Naive thymus-derived CD4-positive, alpha-beta T cell (primary cell): ENCODE measurements at regions not wholly inside any gene's neighbourhood (a gene's known extent, or its start where the extent isn't known, plus 50 kb on each side); places are given as distances from the start of the nearest gene placed in this dataset.

Source experiments
- ATAC-seq: fragments of 150-1000 bp; cut with Tn5 transposase; 2 replicates; pipeline ENCODE4 v1.10.0; 2021; ENCODE audit warnings: mild to moderate bottlenecking, moderate library complexity
- CTCF ChIA-PET: fragments of 350-600 bp; sonication (Branson Sonifier 250); formaldehyde crosslinking; loops from one replicate; lab custom pipeline; 2021; ENCODE audit warnings: antibody characterized with exemption; lab: Charles Lee
- POLR2A ChIA-PET: fragments of 350-600 bp; sonication (Branson Sonifier 250); formaldehyde crosslinking; loops from one replicate; lab custom pipeline; 2021; ENCODE audit warnings: antibody characterized with exemption, inconsistent platforms; lab: Charles Lee
- DNase-seq, 9 donors: peaks; one replicate each; pipeline versions ENCODE4 v3.0.0 to v3.0.0-alpha.2; 2020 to 2022; ENCODE audit warnings: mixed read lengths in 1 of 9
- H3K27ac ChIP-seq: one replicate; pipeline ENCODE4 v1.7.0; 2013; ENCODE audit warnings: mild to moderate bottlenecking, low read depth, low read length, moderate library complexity
- H3K27me3 ChIP-seq, 2 donors: one replicate each; pipeline ENCODE4 v1.7.0; 2013; ENCODE audit warnings: low read length in 2 of 2, mild to moderate bottlenecking in 2 of 2, moderate library complexity in 2 of 2; ENCODE audit not compliant: control insufficient read depth in 2 of 2, insufficient read depth in 2 of 2
- H3K36me3 ChIP-seq, 3 experiments: 1 replicate in 2 of 3; 2 replicates in 1 of 3; pipeline ENCODE4 v1.7.0; 2013; ENCODE audit warnings: low read length in 3 of 3, mild to moderate bottlenecking in 3 of 3, moderate library complexity in 1 of 3; ENCODE audit not compliant: insufficient read depth in 3 of 3, control insufficient read depth in 2 of 3
- H3K4me1 ChIP-seq, 2 donors: one replicate each; pipeline ENCODE4 v1.7.0; 2013; ENCODE audit warnings: low read length in 2 of 2, mild to moderate bottlenecking in 2 of 2, moderate library complexity in 1 of 2; ENCODE audit not compliant: control insufficient read depth in 2 of 2, insufficient read depth in 2 of 2
- H3K4me3 ChIP-seq: 2 replicates; pipeline ENCODE4 v1.7.0; 2013; ENCODE audit warnings: mild to moderate bottlenecking, low read length
- H3K9me3 ChIP-seq, 3 experiments: 1 replicate in 2 of 3; 2 replicates in 1 of 3; pipeline ENCODE4 v1.7.0; 2013; ENCODE audit warnings: low read length in 3 of 3; ENCODE audit not compliant: control insufficient read depth in 2 of 3
- H3K27ac Mint-ChIP-seq, 9 donors: one replicate each; pipeline ENCODE4 v1.8.0; 2020 to 2022; ENCODE audit warnings: mixed read lengths in 9 of 9, mild to moderate bottlenecking in 8 of 9, moderate library complexity in 5 of 9, inconsistent platforms in 2 of 9
- H3K27me3 Mint-ChIP-seq, 5 donors: one replicate each; pipeline ENCODE4 v1.8.0; 2021 to 2022; ENCODE audit warnings: mixed read lengths in 5 of 5, mild to moderate bottlenecking in 1 of 5
- H3K36me3 Mint-ChIP-seq, 5 donors: one replicate each; pipeline ENCODE4 v1.8.0; 2020 to 2022; ENCODE audit warnings: mixed read lengths in 5 of 5, mild to moderate bottlenecking in 3 of 5, inconsistent platforms in 1 of 5
- H3K4me1 Mint-ChIP-seq, 7 donors: one replicate each; pipeline ENCODE4 v1.8.0; 2020 to 2022; ENCODE audit warnings: mixed read lengths in 7 of 7, mild to moderate bottlenecking in 3 of 7, inconsistent platforms in 1 of 7
- H3K4me3 Mint-ChIP-seq, 10 donors: one replicate each; pipeline ENCODE4 v1.8.0; 2020 to 2022; ENCODE audit warnings: mild to moderate bottlenecking in 10 of 10, mixed read lengths in 10 of 10, moderate library complexity in 6 of 10, inconsistent platforms in 2 of 10
- H3K9me3 Mint-ChIP-seq, 11 donors: one replicate each; pipeline ENCODE4 v1.8.0; 2020 to 2022; ENCODE audit warnings: mixed read lengths in 11 of 11, mild to moderate bottlenecking in 4 of 11, inconsistent platforms in 1 of 11, moderate library complexity in 1 of 11
- intact Hi-C, 2 donors: fragments of 100-400 bp; cut with micrococcal nuclease; formaldehyde crosslinking; loops; one replicate each; pipeline ENCODE4 v1.15.1; 2023

DNA sequence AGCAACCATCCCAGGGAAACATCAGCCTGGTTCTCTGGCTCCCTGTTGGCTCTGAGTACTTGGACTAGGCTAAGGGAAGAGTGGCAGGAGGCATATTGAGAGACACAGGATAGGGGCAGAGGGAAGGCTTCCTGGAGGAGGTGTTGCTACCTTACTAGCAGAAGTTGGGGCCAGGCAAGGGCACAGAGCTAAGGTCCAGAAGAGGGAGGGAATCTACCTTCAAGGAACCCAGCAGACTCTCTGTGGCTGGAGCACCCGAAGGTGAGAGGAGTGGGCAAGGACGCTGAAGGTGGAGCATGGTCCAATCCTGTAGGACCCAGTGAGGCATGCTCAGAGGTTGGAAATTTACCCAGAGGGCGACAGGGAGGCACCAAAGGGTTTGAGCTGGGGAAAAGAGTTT lies 191.9 kb downstream of the TFAP2C start:
- Mint-ChIP-seq H3K27me3 (peaks cover 3 to 43% (median 37%) of the 10 kb centered on the region in 5 donors), H3K9me3 (peaks cover 0 to 21% (median 4%) of the 10 kb centered on the region in 11 donors), H3K27ac (no peak overlapping the region), H3K4me3 (no peak overlapping the region), H3K4me1 (no peaks in the 10 kb centered on the region), H3K36me3 (peaks cover 0 to 9% (median 3%) of the 10 kb centered on the region in 5 donors)
- H3K27ac ChIP-seq, result no peak overlapping the region
- no peaks in the 10 kb centered on the region for H3K4me1 ChIP-seq
- H3K9me3 ChIP-seq, result no peaks in the 10 kb centered on the region
- ChIA-PET POLR2A (no interaction called here), CTCF (no interaction called here)
- ATAC-seq (no peak), DNase-seq (no peak)
- no peaks in the 10 kb centered on the region for H3K36me3 ChIP-seq
- intact Hi-C loops, result no loop called here
- H3K27me3 ChIP-seq, result no peaks in the 10 kb centered on the region
- no peak overlapping the region for H3K4me3 ChIP-seq

DNA sequence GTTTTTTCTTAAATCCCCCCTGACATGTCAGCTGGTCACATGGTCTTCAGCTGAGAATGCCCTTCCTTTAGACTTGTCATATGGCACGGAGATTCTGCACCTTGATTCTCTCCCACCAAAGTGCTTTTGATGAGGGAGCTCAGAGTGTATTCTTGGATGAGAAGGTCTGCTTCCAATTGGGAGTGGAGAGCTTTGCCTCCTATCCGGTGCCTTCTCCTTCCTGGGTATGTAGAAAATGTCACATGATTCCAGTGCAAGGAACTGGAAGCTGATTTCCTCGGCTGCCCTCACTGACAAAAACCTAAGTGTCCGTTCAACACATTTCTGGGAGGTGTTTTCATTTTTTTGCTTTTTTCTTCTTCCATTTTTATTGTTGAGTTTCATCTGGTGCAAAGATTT lies 197.2 kb downstream of the TFAP2C start:
- DNase-seq (no peak), ATAC-seq (no peak)
- intact Hi-C loops, result no loop called here
- H3K27ac ChIP-seq, result no peak overlapping the region
- Mint-ChIP-seq H3K4me1 (peaks cover 0 to 6% (median 0%) of the 10 kb centered on the region in 7 donors), H3K4me3 (no peak overlapping the region), H3K27me3 (peaks cover 16 to 61% (median 41%) of the 10 kb centered on the region in 5 donors), H3K27ac (no peak overlapping the region), H3K9me3 (peaks cover 0 to 11% (median 1%) of the 10 kb centered on the region in 11 donors), H3K36me3 (peaks cover 0 to 3% (median 0%) of the 10 kb centered on the region in 5 donors)
- no peak overlapping the region for H3K4me3 ChIP-seq
- H3K4me1 ChIP-seq, result no peaks in the 10 kb centered on the region
- peaks cover 0 to 5% (median 0%) of the 10 kb centered on the region in 3 experiments for H3K9me3 ChIP-seq
- POLR2A ChIA-PET, result no interaction called here
- no peaks in the 10 kb centered on the region for H3K36me3 ChIP-seq
- H3K27me3 ChIP-seq, result no peaks in the 10 kb centered on the region
- CTCF ChIA-PET, result no interaction called here

DNA sequence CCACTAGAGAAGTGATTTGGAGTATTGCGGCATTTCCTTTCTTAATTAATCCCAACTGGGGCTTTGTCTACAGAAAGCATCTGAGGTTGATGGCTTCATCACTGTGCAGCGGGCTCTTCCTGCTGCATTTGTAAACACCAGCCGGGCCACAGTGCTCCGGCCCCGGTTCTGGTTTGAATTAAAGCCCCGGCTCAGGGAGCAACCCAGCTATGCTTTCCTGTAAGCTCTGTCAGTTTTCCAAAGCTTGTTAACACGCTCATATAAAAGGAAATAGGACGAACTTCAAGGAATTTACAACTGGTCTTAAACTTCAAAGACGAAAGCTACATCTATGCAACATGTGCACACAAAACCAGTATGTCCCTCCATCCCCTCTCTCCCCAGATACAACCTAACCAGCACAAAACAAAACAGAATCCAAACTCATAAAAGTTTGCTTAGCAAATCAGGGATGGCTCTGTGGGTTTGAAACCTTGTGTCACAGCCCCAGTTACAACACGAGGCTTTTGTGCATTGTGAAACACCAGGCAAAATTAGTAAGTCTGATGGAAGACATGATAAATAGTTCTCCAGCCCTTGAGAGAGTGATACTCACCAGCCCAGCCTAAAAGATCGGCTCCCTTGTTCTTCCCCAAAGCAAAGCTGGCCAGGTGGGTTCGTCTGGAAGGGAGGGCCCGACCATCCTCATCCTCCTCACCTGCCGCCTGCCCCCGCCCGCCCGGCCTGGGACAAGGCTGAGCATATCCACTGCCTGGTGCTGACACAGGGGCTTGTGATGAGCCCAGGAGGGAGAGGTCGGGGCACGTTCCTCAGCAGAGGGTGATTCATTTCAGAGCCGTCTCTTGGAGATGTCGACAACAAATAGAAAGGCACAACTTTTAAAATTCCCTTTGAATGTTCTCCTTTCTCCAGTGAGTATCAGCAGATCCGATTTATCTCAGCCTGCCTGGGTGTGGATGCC lies 197.9 kb downstream of the TFAP2C start:
- Histone ChIP-seq H3K27me3 (no peaks in the 10 kb centered on the region), H3K36me3 (no peaks in the 10 kb centered on the region), H3K9me3 (peaks cover 0 to 5% (median 0%) of the 10 kb centered on the region in 3 experiments), H3K4me1 (no peaks in the 10 kb centered on the region), H3K4me3 (no peak overlapping the region), H3K27ac (no peak overlapping the region)
- Mint-ChIP-seq H3K9me3 (peaks cover 0 to 11% (median 0%) of the 10 kb centered on the region in 11 donors), H3K27ac (no peak overlapping the region), H3K4me1 (peaks cover 0 to 6% (median 0%) of the 10 kb centered on the region in 7 donors), H3K36me3 (peaks cover 0 to 3% (median 0%) of the 10 kb centered on the region in 5 donors), H3K27me3 (peaks cover 16 to 61% (median 41%) of the 10 kb centered on the region in 5 donors), H3K4me3 (no peak overlapping the region)
- ATAC-seq, result no peak
- no peak for DNase-seq
- CTCF ChIA-PET, result no interaction called here
- intact Hi-C loops, result no loop called here
- POLR2A ChIA-PET, result no interaction called here

DNA sequence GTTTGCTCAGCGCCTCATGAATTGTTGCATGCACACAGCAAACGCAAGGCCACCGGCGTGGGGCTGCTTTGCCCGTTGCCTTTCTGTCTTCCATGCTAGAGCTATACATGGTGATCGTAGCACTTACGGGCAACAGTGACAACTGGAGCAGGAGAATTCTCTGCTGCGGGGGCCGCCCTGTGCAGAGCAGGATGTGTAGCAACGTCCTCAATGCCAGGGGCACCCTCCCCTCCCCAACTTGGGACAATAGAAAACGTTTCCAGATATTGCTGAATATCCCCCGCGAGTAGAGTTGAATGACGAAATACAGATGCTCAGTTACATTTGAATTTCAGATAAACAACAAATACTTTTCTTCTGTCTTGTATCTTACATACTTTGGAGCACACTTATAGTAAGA lies 198.7 kb downstream of the TFAP2C start:
- H3K9me3 ChIP-seq, result peaks cover 0 to 5% (median 0%) of the 10 kb centered on the region in 3 experiments
- H3K4me3 ChIP-seq, result no peak overlapping the region
- H3K27ac ChIP-seq, result no peak overlapping the region
- no peak overlapping the region for H3K27ac Mint-ChIP-seq
- peaks cover 0 to 3% (median 0%) of the 10 kb centered on the region in 5 donors for H3K36me3 Mint-ChIP-seq
- H3K4me1 ChIP-seq, result no peaks in the 10 kb centered on the region
- peaks cover 0 to 6% (median 0%) of the 10 kb centered on the region in 7 donors for H3K4me1 Mint-ChIP-seq
- no peak overlapping the region for H3K4me3 Mint-ChIP-seq
- ATAC-seq (no peak), DNase-seq (no peak)
- POLR2A ChIA-PET, result no interaction called here
- H3K27me3 Mint-ChIP-seq, result peaks cover 16 to 55% (median 38%) of the 10 kb centered on the region in 5 donors
- H3K9me3 Mint-ChIP-seq, result peaks cover 0 to 11% (median 0%) of the 10 kb centered on the region in 11 donors
- intact Hi-C loops, result no loop called here
- no peaks in the 10 kb centered on the region for H3K27me3 ChIP-seq
- no peaks in the 10 kb centered on the region for H3K36me3 ChIP-seq
- CTCF ChIA-PET, result no interaction called here

DNA sequence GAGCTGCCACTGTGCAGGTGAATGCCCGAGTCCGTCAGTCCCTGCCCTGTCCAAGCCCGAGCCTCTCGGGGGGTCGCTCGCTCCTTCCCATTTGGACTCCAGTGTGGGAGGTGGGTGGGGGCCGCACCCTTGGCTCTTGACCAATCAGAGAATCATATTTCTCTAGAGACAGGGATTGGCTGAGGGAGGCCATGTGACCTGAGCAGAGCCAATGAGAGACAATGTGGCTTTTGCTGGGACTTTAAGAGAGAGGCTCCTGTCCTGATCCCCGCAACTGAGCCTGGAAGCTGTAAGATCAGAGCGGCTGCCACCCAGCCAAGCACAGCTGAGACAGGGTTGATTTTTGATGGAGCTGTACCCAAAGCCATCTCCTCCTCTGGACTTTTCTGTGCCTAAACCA lies 199.3 kb downstream of the TFAP2C start:
- ChIA-PET POLR2A (no interaction called here), CTCF (no interaction called here)
- H3K27me3 Mint-ChIP-seq, result peaks cover 16 to 55% (median 40%) of the 10 kb centered on the region in 5 donors
- H3K4me3 Mint-ChIP-seq, result no peak overlapping the region
- H3K9me3 Mint-ChIP-seq, result peaks cover 0 to 11% (median 0%) of the 10 kb centered on the region in 11 donors
- peaks cover 0 to 3% (median 0%) of the 10 kb centered on the region in 5 donors for H3K36me3 Mint-ChIP-seq
- Histone ChIP-seq H3K9me3 (peaks cover 0 to 5% (median 0%) of the 10 kb centered on the region in 3 experiments), H3K4me1 (no peaks in the 10 kb centered on the region), H3K27me3 (no peaks in the 10 kb centered on the region), H3K4me3 (no peak overlapping the region), H3K36me3 (no peaks in the 10 kb centered on the region), H3K27ac (no peak overlapping the region)
- peaks cover 0 to 6% (median 0%) of the 10 kb centered on the region in 7 donors for H3K4me1 Mint-ChIP-seq
- no peak for ATAC-seq
- no peak for DNase-seq
- no peak overlapping the region for H3K27ac Mint-ChIP-seq
- intact Hi-C loops, result no loop called here

DNA sequence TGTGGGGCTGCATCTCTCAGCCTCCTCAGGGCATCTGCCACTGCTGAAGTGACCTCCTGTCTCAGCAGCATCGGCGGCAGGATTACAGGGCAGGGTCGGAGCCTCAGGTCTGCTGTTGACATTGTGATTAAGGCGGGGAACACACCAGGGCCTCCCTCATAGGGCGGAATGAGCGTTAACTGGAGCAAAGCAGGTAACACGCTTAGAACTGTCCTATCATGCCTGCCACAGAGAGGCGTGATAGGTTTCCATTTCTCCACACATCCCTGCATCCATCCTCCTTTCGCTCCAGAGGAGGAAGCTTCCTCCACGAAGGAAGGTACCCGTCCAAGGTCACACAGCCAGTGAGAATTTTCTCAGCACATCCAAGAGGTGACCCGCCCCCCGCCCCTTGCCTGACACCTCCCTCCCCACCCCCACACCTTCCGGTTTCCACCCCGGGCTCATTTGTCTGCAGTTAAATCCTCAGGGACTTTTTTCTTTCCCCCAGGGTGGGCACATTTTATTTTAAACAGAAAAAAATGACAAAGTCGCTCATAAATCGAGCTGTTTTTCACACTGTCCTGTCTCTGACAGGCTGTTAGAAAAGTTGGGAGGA lies 200.8 kb downstream of the TFAP2C start:
- peaks cover 0 to 5% (median 0%) of the 10 kb centered on the region in 3 experiments for H3K9me3 ChIP-seq
- ChIA-PET CTCF (no interaction called here), POLR2A (no interaction called here)
- Mint-ChIP-seq H3K4me3 (no peak overlapping the region), H3K27me3 (peaks cover 12 to 68% (median 42%) of the 10 kb centered on the region in 5 donors), H3K36me3 (peaks cover 0 to 3% (median 0%) of the 10 kb centered on the region in 5 donors), H3K4me1 (peaks cover 0 to 6% (median 0%) of the 10 kb centered on the region in 7 donors), H3K27ac (no peak overlapping the region), H3K9me3 (peaks cover 0 to 6% (median 0%) of the 10 kb centered on the region in 11 donors)
- H3K4me3 ChIP-seq, result no peak overlapping the region
- no peaks in the 10 kb centered on the region for H3K4me1 ChIP-seq
- H3K36me3 ChIP-seq, result no peaks in the 10 kb centered on the region
- intact Hi-C loops, result no loop called here
- no peaks in the 10 kb centered on the region for H3K27me3 ChIP-seq
- DNase-seq (no peak), ATAC-seq (no peak)
- no peak overlapping the region for H3K27ac ChIP-seq
